K562 (cell line): ENCODE measurements at regions not wholly inside any gene's neighbourhood (a gene's known extent, or its start where the extent isn't known, plus 50 kb on each side); places are given as distances from the start of the nearest gene placed in this dataset.

Experiments used
- CHD1 ChIP-seq: fragments of 200-600 bp; sonication (generic); IDR thresholded peaks from one replicate; pipeline ENCODE4 v1.6.1; 2012; ENCODE audit warnings: mild to moderate bottlenecking, moderate library complexity, low read length, inconsistent platforms
- FOSL1 ChIP-seq: fragments of 200-800 bp; sonication (Bioruptor generic); conservative IDR thresholded peaks from 2 replicates; pipeline ENCODE4 v1.6.1; 2016; ENCODE audit warnings: missing genetic modification characterization, missing compliant biosample characterization
- MYNN ChIP-seq, 2 experiments: sonication (generic); formaldehyde crosslinking in 1 of 2; IDR thresholded peaks; 2 replicates each; pipeline versions ENCODE4 v1.5.0 to v1.6.1; 2016 to 2020; ENCODE audit warnings: antibody characterized with exemption in 1 of 2, missing genetic modification reagents in 1 of 2
- NCOA1 ChIP-seq: fragments of 450-650 bp; IDR thresholded peaks from 2 replicates; pipeline ENCODE4 v1.6.1; 2016; ENCODE audit warnings: low read depth
- NFE2 ChIP-seq: IDR thresholded peaks from 2 replicates; pipeline ENCODE4 v1.6.1; 2014; ENCODE audit warnings: antibody characterized with exemption, low read depth
- POLR2AphosphoS5 ChIP-seq: IDR thresholded peaks from 2 replicates; pipeline ENCODE4 v1.6.1; 2011; ENCODE audit warnings: mild to moderate bottlenecking, low read depth, low read length, moderate library complexity; ENCODE audit not compliant: control insufficient read depth, insufficient read depth
- SP2 ChIP-seq: IDR thresholded peaks from 2 replicates; pipeline ENCODE4 v1.6.1; 2011; ENCODE audit warnings: mild to moderate bottlenecking, low read depth, low read length, moderate library complexity; ENCODE audit not compliant: poor library complexity, severe bottlenecking; ENCODE audit errors: extremely low read depth
- YBX1 ChIP-seq: fragments of 450-650 bp; IDR thresholded peaks from 2 replicates; pipeline ENCODE4 v1.7.1; 2016; ENCODE audit warnings: mild to moderate bottlenecking
- ZZZ3 ChIP-seq: fragments of 450-650 bp; IDR thresholded peaks from 2 replicates; pipeline ENCODE4 v1.6.1; 2016; ENCODE audit warnings: antibody characterized with exemption, mild to moderate bottlenecking, moderate library complexity
- TF ChIP-seq, protein P1 (sequence below), 2 experiments: fragments of 450-650 bp; formaldehyde crosslinking in 1 of 2; IDR thresholded peaks; 2 replicates each; pipeline versions ENCODE4 v1.4.0 to v1.6.1; 2014 to 2020; ENCODE audit warnings: mild to moderate bottlenecking in 2 of 2, borderline replicate concordance in 1 of 2, low read depth in 1 of 2
- TF ChIP-seq, protein P2 (sequence below): fragments of 250-450 bp; sonication (Bioruptor Pico); IDR thresholded peaks from 2 replicates; pipeline ENCODE4 v1.4.0; 2020; ENCODE audit warnings: mild to moderate bottlenecking, moderate library complexity
- TF ChIP-seq, protein P3 (sequence below): fragments of 450-650 bp; IDR thresholded peaks from 2 replicates; pipeline ENCODE4 v1.6.1; 2014; ENCODE audit warnings: low read depth, mild to moderate bottlenecking, moderate library complexity, borderline replicate concordance
- TF ChIP-seq, protein P4 (sequence below), 3 experiments: IDR thresholded peaks in 2 of 3; conservative IDR thresholded peaks in 1 of 3; 2 replicates each; pipeline ENCODE4 v1.5.1; 2011 to 2012; ENCODE audit warnings: low read length in 3 of 3, mild to moderate bottlenecking in 3 of 3, control low read depth in 2 of 3, improper control_type of control experiment in 1 of 3, inconsistent platforms in 1 of 3, low read depth in 1 of 3, mixed read lengths in 1 of 3, moderate library complexity in 1 of 3; ENCODE audit not compliant: insufficient read depth in 2 of 3

DNA sequence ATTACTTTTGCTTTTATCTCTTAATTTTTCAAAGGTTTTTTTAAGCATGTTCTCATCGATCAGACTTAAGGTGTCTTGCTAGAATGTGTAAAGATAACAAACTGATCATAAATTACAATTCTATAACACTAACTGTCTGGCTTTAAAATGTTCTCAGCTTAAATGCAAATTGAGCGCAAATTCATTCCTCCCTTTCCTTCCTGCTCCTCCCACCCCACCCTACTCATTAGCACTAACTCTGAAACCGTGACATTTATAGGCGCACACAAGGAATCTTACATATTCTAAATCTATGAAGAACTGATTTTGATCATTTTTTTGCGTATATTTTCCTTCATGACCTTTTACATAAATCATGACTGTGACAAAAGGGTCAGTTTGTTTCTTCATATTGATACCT lies 590.0 kb upstream of the DIAPH2 start:
- no peak for TF ChIP-seq YBX1
- TF ChIP-seq, protein P1, sequence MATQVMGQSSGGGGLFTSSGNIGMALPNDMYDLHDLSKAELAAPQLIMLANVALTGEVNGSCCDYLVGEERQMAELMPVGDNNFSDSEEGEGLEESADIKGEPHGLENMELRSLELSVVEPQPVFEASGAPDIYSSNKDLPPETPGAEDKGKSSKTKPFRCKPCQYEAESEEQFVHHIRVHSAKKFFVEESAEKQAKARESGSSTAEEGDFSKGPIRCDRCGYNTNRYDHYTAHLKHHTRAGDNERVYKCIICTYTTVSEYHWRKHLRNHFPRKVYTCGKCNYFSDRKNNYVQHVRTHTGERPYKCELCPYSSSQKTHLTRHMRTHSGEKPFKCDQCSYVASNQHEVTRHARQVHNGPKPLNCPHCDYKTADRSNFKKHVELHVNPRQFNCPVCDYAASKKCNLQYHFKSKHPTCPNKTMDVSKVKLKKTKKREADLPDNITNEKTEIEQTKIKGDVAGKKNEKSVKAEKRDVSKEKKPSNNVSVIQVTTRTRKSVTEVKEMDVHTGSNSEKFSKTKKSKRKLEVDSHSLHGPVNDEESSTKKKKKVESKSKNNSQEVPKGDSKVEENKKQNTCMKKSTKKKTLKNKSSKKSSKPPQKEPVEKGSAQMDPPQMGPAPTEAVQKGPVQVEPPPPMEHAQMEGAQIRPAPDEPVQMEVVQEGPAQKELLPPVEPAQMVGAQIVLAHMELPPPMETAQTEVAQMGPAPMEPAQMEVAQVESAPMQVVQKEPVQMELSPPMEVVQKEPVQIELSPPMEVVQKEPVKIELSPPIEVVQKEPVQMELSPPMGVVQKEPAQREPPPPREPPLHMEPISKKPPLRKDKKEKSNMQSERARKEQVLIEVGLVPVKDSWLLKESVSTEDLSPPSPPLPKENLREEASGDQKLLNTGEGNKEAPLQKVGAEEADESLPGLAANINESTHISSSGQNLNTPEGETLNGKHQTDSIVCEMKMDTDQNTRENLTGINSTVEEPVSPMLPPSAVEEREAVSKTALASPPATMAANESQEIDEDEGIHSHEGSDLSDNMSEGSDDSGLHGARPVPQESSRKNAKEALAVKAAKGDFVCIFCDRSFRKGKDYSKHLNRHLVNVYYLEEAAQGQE (IDR thresholded peaks at IDR 0.05; ENCODE audit: borderline replicate concordance) = no peak
- TF ChIP-seq, protein P1 (CRISPR knock-in tag; IDR thresholded peaks at IDR 0.05; ENCODE audit: low read depth) = no peak
- TF ChIP-seq, protein P2, sequence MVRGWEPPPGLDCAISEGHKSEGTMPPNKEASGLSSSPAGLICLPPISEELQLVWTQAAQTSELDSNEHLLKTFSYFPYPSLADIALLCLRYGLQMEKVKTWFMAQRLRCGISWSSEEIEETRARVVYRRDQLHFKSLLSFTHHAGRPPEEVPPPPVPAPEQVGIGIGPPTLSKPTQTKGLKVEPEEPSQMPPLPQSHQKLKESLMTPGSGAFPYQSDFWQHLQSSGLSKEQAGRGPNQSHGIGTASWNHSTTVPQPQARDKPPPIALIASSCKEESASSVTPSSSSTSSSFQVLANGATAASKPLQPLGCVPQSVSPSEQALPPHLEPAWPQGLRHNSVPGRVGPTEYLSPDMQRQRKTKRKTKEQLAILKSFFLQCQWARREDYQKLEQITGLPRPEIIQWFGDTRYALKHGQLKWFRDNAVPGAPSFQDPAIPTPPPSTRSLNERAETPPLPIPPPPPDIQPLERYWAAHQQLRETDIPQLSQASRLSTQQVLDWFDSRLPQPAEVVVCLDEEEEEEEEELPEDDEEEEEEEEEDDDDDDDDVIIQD (CRISPR knock-in tag) = no peak
- no peak for TF ChIP-seq ZZZ3
- TF ChIP-seq NCOA1 = no peak
- TF ChIP-seq CHD1 = no peak
- no peak for TF ChIP-seq FOSL1
- TF ChIP-seq SP2 = no peak
- TF ChIP-seq NFE2 = no peak
- TF ChIP-seq, protein P3, sequence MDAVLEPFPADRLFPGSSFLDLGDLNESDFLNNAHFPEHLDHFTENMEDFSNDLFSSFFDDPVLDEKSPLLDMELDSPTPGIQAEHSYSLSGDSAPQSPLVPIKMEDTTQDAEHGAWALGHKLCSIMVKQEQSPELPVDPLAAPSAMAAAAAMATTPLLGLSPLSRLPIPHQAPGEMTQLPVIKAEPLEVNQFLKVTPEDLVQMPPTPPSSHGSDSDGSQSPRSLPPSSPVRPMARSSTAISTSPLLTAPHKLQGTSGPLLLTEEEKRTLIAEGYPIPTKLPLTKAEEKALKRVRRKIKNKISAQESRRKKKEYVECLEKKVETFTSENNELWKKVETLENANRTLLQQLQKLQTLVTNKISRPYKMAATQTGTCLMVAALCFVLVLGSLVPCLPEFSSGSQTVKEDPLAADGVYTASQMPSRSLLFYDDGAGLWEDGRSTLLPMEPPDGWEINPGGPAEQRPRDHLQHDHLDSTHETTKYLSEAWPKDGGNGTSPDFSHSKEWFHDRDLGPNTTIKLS = no peak
- TF ChIP-seq, protein P4, sequence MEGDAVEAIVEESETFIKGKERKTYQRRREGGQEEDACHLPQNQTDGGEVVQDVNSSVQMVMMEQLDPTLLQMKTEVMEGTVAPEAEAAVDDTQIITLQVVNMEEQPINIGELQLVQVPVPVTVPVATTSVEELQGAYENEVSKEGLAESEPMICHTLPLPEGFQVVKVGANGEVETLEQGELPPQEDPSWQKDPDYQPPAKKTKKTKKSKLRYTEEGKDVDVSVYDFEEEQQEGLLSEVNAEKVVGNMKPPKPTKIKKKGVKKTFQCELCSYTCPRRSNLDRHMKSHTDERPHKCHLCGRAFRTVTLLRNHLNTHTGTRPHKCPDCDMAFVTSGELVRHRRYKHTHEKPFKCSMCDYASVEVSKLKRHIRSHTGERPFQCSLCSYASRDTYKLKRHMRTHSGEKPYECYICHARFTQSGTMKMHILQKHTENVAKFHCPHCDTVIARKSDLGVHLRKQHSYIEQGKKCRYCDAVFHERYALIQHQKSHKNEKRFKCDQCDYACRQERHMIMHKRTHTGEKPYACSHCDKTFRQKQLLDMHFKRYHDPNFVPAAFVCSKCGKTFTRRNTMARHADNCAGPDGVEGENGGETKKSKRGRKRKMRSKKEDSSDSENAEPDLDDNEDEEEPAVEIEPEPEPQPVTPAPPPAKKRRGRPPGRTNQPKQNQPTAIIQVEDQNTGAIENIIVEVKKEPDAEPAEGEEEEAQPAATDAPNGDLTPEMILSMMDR (IDR thresholded peaks at IDR 0.05 in 2 of 3, conservative IDR thresholded peaks at IDR 0.05 in 1 of 3; ENCODE audit: insufficient read depth in 2 of 3, low read depth in 1 of 3, low read length in 3 of 3) = no peak
- no peak for TF ChIP-seq POLR2AphosphoS5
- no peak for TF ChIP-seq MYNN (IDR thresholded peaks at IDR 0.05)
- no peak for TF ChIP-seq MYNN (CRISPR knock-in tag; IDR thresholded peaks at IDR 0.05)
